NCI-H1417 treated with DMSO at 0.1 percent for 48 hours (cell line): ENCODE measurements at regions not wholly inside any gene's neighbourhood (a gene's known extent, or its start where the extent isn't known, plus 50 kb on each side); places are given as distances from the start of the nearest gene placed in this dataset.
"Not testable (repeated sequence)": the region's sequence is repeated elsewhere in the genome, so short reads cannot be mapped to it uniquely, and the experiment has no call there.

Source experiments
- DNase-seq: peaks from one replicate; lab custom pipeline; 2025; lab: John Stamatoyannopoulos, UW

DNA sequence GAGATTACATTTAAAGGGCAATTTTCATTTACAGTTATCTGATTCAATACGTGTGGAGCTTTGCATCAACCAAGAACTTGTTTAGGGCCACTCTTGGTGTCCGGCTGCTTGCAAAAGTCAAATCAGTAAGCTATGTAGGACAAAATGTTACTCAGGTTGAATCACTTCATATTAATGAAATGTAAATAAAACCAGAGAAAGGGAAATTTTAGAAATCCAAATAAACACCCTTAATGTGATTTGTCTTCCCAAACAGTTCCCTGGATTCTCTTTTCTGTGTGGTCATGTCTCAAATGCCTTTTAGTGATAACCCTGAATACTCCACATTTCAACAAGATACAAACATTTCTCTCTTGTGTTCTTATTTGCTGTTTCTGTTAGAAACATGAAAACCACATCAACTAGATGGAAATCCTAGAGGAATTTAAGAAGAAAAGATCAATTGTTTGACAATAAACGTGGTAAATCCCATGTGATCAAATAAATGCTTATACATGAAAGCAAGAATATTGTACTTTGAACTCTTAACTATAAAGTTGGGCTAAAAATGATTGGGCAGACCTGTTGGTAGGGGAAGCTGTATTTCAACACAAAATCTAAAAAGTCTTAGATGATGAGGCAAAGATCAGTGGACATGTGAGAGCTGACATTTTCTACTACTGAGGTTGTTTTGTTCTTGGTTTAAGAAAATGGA, 101.3 kb downstream of the CDC42EP3 start:
- no peak for DNase-seq

DNA sequence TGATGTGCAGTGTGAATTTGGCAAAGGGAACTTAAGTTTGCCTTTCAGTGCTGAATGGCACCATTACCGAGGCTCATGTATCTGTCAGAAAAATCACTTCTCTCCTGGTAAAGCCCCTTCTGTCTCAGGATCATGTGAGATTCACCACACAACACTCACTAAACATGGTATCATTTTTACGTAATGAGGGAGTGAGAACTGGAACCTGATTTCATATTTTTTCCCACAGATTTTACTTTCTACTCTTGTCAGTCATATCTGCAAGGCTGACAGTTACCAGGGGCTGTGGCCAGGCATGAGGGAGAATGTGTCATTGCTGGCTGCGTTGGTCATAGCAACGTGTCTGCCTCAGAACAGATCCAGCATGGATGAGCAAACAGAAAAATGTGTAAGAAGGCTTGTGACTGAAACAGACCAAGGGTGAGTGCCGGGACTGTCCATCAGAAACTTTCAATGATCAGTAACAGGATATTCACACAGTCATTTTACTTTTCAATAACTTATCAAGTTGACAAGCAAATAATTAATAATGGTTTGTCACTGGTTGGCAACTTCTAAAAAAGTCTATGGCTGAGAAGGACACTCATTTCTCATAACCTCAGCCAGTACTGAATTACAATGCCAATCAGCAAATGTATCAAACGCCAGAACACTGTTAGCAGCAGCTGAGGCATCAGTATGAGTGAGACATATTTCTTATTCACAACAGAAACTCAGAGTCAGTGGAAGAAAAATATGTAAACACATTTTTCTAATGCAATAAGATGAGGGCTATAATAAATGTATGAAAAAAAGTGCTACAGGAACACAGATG, 100.5 kb downstream of the CDC42EP3 start:
- no peak for DNase-seq

DNA sequence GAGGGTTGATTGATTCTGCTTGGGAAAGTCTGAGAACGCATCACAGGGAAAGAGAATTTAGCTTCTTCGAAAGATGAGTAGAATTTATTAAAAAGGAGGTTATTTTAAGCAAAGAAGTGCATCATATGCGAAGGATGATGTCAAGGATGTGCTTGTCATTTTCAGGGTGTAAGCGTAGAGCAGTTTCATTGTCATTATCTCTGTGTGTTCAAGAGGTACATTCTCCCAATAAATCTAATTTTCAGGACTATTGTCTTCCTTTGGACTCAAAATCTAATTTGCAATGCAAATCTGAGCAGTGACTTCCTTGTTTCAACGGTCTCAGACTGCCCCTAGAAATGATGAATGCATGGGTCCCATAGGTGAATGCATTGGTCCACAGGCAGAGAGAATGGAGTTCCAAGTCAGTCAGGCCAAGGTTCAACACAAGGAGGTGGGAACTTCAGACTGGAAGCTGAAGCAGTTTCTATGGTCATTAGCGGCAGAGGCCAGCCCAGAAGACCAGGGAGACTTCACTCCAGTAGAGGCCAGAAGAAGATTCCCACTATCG, 99.8 kb downstream of the CDC42EP3 start:
- no peak for DNase-seq

DNA sequence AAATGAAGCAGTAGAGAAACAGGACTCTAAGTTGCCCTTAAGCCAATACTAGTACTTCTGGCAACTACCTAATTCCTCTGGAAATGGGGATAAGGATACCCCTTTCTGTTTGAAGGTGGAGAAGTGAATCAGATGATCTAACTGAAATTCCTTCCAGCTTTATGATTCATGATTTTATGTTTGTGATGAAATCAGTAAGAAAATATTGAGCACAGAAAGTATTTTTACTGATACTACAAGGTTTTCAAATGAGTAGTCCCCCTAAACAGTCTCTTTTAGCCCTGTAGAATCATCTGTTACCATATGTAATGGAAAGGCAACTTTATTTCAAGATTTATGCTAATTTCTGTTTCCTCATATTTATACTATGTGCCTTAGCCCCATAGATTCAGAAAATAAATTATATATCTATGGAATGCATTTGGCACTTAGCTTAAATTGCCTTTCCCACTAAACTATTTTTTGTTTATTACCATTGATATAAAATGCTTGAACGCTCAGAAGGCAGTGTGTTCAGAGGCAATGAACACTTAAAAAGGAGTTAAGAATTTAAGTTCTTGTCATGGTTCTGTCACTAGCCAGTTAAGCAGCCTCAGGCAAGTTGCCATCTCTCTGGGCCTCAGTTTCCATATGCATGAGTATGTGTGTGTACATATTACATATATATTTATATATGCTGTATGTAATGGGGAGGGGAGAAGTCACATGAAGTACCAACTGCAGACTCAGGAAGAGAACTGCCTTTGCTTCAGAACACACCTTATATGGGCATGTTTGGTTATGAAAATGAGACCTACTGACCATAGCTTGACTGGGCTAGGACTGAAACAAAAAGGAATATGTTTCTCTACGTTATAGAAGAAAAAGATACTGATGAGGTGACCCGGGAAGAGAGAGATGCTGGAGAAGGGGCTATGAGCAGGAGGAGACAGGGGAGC, 97.7 kb downstream of the CDC42EP3 start:
- DNase-seq, result no peak

DNA sequence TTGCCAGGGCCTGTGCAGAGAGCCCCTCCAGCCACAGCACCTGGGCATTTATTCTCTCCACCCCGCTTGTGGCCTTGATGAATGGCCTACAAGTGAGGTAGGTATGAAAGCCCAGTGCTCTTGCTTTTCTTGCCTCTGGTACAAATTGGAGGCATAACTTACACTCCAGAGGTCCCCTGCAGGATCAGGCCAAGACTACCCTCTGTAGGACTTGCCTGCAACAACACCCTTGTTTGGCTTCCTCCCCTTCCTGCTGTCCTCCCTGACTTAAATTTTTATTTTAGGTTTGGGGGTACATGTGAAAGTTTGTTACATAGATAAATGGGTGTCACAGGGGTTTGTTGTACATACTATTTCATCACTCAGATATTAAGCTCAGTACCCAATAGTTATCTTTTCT, 95.7 kb downstream of the CDC42EP3 start:
- no peak for DNase-seq

DNA sequence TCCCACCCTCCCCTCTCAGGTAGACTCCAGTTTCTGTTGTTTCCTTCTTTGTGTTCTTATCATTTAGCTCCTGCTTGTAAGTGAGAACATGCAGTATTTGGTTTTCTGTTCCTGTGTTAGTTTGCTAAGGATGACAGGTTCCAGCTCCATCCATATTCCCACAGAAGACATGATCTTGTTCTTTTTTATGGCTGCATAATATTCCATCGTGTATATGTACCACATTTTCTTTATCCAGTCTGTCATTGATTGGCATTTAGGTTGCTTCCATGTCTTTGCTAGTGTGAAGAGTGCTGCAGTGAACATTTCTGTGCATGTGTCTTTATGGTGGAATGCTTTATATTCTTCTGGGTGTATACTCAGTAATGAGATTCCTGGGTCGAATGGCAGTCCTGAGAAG, 95.2 kb downstream of the CDC42EP3 start:
- not testable (repeated sequence) for DNase-seq

DNA sequence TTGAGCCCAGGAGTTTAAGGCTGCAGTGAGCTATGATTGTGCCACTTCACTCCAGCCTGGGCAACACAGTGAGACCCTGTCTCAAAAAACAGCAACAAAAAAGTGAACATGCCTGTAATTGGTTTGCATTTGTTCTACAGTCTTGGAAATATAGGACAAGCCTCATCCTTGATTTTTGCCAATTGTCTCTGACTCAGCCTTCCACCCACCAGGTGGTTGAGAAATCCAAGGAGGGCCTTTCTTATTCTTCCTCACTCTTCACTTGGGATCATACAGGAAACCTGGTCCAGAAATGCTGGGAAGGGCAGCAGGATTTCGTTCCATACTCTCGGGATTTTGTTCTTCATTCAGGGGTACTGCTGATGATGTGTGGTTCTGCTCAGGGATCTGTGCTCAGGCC, 94.6 kb downstream of the CDC42EP3 start:
- DNase-seq, result no peak

DNA sequence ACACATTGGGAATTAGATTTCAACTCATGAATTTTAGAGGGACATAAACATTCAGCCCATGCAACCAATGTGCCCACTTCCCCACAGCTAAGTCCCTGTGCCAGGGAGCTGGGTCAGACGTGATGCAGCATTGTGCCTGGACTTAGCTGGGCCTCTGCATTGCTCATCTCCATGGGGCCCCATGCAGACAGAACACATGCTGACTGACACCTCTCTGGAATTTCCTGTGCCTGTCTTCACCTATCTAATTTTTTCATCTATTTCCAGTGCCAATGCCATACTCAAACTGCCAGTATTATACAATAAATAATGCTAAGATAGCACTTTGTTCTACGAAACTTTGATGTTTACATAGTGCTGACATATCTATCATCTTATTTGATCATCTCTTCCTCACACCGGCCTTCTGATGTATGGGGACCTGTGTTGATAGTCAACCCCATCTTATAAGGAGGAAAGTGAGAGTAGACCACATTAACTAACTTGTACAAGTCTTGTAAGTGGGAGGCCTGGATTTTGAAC, 92.2 kb downstream of the CDC42EP3 start:
- no peak for DNase-seq

DNA sequence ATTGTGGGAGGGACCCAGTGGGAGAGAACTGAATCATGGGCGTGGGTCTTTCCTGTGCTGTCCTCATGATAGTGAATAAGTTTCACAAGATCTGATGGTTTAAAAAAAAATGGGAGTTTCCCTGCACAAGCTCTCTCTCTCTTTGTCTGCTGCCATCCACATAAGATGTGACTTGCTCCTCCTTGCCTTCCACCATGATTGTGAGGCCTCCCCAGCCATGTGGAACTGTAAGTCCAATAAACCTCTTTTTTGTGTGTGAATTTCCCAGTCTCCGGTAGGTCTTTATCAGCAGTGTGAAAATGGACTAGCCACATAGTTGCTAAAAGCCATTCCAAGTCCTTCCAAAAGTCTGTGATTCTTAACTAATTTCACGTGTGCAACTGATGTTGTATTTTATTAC, 91.5 kb downstream of the CDC42EP3 start:
- DNase-seq, result not testable (repeated sequence)

DNA sequence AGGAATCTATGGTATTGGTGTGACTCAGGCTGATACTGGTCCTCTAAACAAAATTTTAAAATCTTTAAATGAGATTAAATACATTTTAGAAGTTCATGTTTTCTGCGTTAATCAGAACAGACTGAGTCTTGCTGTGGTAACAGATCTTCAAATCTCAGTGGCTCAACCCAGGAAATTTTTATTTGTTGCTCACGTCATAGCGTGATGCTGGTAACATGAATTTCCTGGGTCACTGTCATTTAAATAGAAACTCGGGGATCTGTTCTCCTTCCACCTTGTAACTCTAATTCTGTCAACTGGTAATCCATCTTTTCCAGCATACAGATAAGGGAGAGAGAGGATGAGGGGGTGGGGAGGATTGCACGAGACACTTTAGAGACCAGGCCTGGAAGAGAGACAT, 90.0 kb downstream of the CDC42EP3 start:
- DNase-seq, result no peak

DNA sequence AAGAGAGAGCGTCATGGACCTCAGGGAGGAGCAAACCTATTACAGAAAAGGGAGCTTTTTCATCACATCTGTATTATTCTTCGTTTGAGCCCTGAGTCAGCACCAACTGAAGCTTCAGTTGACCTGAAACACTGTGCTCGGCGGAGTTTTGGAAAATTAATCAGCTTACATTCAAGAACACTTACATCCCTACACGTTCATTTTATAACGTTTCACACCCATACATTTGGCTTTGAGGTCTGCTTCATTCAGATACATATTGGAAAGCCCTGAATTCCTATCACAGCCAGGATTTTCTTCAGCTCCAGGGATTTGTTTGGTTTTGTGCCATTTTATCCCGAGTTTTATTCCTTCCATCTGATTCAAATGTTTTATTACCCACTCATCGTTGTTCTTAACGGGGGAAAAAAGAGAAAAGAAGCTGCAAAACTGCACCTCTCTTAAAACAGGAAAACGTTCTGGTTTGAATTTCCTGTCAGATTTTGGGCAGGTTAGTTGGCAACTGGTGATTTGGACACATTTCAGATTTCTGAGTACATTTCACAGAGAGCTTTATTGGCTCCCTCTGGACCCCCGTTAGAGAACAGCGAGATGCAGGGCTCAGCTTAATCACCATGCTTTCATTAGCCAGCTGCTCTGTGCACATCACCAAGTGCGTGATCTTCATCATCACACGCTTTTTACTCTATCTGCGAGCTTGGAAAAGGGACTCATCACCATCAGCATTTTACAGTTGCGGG, 88.8 kb downstream of the CDC42EP3 start:
- no peak for DNase-seq

DNA sequence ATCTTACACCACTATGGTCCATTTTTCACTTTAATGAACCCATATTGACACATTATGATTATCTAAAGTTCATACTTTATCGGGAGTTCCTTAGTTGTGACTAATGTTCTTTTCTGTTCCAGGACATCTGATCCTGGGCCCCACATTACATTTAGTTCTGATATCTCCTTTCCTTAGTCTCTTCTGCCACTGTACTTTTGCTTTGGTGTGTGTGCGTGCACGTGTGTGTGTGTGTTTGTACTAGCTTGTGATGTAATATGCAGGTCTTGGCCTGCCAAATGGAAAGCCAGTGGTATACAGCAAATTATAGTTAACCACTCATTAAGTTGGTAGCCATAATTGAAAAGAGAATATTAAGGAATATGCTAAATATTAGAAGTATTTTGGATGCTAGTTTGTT, 88.0 kb downstream of the CDC42EP3 start:
- DNase-seq, result no peak

DNA sequence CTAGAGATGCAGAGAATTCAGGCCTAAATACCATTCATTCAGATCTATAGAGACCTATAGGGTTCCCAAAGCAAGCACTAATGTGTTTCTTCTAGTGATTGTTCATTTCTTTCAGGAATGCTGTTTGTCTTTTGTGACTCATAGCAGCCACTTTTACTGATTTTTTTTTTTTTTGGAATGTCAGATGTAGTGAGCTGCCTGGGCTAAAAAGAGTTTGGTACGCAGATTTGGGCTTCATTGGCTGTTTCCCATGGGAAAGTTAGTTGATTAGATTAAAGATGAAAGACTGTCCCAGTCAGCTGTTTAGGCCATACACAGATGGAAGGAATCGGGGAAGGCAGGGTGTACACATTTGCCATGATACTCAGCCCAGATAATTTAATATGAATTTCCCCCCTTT, 87.6 kb downstream of the CDC42EP3 start:
- DNase-seq, result no peak

DNA sequence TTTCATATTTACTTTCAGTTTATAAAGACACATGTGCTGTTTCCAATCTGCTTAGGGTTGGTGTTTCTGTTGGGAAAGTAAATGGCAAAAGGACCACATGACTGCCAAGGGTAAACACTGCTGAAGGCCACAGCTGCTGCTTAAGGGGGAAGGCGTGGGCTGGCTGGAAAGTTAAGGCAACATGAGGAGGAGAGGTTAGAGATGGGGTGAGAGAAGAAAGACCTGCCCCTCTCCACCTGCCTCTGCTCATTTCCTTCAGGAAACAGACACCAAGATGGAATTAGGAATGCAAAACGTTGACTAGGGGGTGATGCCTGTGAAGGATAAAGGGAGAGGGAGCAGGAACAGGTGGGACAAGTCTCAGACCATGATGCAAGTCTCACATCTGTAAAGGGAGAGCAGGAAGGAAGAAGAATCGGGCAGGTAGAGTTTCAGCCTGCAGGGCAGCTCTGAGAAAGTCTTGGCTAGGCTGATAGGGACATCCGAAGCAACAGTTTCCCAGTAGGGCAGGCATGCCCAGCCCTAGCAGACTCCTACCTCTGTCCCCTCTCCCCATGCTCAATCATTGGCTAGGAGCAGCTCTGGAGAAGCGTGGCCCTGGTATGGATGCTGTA, 86.0 kb downstream of the CDC42EP3 start:
- no peak for DNase-seq

DNA sequence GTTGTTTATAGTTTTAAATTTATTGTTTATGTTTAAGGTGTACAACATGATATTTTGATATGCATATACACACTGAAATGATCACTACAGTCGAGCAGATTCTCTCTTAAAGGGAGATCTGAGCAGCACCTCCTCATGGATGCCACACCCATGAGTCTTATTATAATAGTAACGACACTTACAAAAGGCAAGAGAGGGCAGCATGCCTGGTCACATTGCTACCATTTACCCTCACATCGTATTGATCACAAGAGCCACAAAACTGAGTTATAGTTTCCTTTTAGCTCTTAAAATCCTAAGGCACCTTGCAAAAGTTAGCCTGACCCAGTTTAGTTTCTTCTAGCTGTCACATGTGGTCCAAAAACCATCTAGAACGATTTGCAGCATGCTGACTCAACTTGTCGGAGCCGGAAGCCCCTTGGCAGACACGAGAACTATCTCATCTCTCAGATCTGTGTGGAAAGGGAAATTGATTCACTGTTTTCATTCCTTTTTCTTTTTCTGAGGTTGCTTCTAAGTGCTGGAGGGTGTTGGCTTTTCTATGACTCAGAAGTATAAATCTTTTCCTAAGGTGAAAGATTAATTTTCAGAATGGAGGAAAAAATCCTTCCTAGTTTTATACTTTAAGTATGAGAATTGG, 85.3 kb downstream of the CDC42EP3 start:
- no peak for DNase-seq

DNA sequence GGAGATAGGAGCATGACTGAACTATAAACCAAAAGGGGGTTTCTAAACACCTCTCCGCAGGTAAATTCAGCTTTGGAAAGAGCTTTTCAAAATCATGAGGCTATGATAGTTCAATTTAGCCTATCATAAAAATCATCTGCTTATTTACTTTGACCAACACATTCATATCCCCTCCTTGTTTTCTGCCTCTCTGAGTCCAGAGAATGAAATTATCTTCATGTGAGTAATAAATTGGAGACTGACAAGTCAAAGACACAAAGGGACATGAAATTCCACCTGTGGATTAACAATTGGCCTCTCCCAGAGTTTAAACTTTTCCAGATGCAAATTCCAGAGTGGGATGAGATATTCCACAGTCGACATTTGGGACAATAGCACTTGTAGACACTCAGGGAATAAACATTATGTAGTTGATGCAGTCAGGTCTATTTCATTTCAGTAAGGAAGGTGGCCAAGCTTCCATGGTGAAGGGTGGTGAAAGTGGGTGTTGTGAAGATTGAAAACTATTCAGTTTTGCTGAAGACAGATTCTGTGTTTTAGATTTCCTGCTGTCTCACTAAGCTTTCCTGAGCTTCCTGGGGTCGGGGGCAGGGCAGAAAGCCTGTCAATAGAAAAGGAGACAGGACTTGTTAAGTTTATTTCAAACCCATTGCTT, 84.7 kb downstream of the CDC42EP3 start:
- DNase-seq, result no peak

DNA sequence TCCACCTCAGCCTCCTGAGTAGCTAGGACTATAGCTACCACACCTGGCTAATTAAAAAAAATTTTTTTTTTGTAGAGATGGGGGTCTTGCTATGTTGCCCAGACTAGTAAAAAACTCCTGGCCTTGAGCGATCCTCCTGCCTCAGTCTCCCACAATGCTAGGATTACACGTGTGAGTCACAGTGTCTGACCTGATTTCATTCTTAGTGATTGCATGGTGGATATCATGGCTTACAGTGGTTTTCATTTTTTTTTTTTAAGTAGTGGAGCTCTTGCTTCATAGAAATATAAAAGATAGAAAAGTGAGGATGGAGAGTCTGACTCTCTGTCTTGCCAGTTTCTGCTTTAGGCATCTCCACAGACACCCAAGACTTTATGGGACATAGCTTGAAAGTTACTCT, 83.6 kb downstream of the CDC42EP3 start:
- DNase-seq, result no peak

DNA sequence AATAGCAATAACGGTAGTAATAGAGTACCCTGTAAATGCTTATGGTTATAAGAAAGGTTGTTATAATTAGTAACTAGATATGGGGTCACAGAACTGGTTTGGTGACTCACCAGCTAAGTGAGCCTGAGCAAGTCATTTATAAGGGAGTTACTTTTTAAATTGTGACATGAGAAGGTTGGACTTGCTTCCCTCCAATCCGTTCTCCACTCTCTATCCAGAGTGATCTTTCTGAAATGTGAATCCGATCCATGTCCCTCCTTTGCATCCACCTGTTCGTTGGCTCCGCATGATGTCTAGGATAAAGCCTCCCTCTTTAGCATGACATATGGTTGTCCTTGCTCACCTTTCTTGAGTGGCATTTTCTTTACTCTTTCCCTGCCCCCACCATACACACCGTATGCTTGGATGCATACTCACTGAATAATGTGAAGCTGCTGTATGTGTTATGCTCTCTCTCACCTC, 83.1 kb downstream of the CDC42EP3 start:
- DNase-seq, result no peak

DNA sequence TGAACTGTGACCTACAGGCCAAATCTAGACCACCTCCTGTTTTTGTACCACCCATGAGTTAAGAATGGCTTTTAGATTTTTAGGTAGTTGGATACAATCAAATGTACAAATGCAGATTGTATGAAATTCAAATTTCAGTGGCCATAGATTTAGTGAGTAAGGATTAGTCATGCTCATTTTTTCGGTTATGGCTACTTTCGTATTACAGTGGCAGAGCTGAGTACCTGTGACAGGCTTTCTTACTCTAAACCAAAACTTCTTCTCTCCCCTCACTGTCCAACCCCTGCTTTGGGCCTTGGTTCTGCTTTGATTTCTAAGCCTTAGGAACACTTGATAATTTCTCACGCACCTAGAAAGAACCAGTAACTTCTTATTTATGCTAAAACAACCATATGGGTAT, 82.1 kb downstream of the CDC42EP3 start:
- DNase-seq, result no peak

DNA sequence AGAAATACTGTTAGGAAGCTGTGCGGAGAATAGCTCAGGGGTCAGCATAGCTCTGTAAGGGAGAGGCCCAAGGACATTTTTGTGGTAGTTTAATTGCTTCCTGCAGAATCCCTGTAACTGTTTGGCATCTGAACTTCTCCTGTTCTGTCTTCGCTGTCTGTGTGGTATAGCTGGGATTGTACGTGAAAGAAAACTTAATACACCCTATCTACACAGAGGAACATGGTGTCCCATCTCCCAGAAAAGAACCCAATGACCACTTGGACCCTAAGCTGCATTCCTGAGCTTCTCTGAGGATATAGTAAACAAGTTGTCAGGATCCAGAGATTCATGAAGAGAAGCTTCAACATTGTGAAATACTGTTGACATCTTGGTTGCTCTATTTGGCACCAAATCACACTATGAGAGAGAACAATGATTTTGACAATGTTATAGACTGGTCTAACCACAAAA, 81.3 kb downstream of the CDC42EP3 start:
- DNase-seq, result no peak
